Nucleus accumbens (tissue), 56 donors: ENCODE measurements at regions not wholly inside any gene's neighbourhood (a gene's known extent, or its start where the extent isn't known, plus 50 kb on each side); places are given as distances from the start of the nearest gene placed in this dataset.

Experiments
- DNase-seq, 56 donors: peaks; one replicate each; lab custom pipeline; 2025; lab: John Stamatoyannopoulos, UW

DNA sequence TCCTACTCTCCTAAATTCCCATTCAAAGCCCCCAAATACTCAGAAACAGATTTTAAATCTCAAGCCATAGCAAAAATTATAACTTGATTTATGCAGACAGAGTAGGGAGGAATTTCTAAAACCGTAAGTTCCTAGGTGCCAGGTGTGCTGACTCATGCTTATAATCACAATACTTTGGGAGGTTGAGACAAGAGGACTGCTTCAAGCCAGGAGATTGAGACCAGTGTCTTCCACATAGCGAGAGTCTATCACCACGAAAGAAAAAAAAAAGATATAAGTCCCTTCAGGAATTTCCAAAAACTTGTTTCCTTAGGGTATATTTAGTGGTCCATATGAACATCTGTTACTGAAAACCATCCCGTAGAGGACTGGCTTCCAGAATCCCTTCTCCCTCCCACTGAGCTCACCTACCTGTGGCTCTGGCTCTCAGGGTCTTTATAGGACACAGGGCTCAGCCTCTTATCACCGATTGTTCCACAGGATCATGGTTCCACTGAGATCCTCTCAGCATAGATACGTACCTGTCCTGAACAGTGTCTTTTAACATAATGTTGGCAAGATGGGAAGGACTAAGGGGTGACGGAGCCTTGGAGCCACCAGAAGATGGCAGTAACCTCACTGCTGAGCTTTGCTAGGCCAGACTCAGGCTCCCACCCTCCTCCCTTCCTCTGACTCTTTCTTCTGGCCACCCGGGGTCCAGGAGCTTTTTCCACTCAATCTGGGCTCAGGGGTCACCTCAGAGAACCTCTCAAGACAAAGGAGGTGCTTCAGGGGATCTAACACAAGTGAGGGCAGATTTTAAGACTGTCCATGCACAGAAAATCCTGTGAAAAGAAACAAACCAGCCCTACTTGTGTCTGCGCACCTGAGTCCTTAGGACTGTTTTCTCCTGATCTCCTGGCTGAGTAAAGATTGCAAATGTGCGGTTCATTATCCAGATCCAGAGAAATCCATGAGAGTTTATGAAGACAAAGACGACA lies 117.5 kb upstream of the TOP3B start:
- no peak for DNase-seq

DNA sequence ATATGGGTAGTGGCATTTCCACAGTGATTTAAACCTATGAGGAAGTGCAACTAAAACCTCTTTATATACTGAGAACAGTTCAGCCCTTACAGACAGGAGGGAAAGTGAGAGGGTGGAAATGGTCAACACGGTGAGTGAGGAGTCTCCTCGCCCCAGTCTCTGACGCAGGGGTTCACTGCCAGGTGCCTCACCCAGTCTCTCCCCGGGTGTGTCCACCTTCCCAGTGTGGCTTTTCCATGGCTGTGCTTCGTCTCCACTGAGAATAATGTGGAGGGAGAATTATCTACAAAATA lies 116.6 kb upstream of the TOP3B start:
- no peak for DNase-seq

DNA sequence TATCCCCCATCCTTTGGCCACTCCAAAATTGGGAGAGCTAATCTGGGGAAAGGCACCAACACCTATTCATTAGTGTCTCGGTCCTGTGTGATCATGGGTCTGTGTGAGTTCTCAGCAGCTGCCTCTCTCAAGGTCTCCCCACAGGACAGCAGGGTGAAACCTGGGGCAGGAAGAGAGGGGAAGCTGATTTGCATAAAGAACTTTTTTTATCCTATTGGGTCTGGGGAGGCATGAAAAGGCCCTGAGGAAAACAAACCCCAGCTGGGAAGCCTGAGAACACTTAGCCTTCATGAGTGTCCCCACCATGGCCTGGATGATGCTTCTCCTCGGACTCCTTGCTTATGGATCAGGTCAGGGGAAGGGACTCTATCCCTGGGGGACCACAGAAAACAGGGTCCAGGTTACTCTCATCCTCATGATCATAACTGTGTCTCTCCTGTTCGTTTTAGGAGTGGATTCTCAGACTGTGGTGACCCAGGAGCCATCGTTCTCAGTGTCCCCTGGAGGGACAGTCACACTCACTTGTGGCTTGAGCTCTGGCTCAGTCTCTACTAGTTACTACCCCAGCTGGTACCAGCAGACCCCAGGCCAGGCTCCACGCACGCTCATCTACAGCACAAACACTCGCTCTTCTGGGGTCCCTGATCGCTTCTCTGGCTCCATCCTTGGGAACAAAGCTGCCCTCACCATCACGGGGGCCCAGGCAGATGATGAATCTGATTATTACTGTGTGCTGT lies 116.0 kb upstream of the TOP3B start:
- DNase-seq = no peak

DNA sequence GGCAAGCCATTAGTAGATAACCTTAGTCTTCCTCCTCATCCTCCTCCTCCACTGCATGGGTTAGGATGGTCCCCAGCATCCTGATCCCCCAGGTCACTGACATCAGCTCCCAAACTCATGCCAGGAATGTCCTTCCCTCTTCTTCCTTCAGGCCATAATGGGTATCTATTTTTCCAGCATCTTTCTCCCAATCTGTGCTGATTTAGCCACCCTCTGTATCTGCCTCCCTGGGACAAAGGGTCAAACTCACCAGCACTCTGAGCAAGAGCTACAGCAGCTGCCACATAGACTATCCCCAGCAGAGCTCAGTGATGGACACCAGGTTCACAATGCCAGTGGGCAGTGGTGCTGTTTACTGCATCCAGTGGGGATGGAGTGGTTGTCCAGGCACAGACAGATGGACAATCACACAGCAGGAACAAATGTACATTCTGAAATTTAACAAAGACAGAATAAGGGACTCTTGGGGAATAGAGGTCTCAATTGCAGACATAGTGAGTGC lies 115.2 kb upstream of the TOP3B start:
- no peak for DNase-seq

DNA sequence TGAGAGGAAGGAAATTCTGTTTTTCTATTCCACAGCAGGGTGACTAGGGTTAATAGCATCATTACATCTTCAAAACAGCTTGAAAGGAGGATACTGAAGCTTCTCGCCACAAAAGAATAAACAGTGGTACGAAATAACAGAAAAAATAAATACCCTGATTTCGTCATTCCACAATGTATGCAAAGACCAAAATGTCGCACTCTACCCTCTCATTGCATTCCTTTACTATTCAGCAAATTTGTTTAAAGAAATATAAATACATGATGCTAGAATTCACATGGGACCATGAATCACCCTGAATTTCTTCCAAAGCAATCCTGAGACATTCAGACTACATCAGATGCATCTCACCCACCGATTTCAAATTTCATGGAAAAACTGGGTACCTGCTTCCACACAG lies 112.3 kb upstream of the TOP3B start:
- no peak for DNase-seq

DNA sequence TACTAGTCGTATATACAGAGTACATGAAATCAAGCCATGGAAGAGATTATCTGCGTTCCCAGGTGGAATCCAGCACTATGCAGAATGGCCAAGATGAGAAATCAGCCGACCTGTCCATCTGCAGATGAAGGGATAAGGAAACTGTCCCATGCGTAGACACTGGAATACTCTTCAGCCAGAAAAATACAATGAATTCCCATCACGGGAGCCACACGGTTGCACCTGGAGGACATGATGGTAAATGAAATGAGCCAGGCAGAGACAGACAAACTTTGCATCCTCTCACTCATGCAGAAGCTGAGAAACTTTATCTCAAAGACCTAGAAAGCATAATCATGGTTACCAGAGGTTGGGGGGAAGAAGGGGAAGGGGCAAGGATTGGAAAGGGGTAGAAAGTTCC lies 111.9 kb upstream of the TOP3B start:
- no peak for DNase-seq

DNA sequence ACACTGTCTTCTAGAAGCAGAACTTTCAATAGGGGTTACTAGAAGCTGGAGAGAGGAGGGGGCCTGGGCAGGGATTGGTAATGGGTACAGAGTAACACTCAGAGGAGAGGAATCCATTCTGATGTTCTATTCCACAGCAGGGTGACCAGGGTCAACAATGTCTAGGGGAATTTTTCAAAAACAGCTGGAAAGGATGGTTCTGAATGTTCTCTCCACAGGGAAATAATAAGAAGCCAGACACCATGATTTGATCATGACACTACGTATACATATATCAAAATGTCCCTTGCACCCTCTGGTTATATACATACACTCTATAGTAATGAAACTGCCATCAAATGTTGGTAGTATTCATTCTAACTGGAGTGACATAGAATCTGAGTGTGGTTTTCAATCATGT lies 111.2 kb upstream of the TOP3B start:
- no peak for DNase-seq

DNA sequence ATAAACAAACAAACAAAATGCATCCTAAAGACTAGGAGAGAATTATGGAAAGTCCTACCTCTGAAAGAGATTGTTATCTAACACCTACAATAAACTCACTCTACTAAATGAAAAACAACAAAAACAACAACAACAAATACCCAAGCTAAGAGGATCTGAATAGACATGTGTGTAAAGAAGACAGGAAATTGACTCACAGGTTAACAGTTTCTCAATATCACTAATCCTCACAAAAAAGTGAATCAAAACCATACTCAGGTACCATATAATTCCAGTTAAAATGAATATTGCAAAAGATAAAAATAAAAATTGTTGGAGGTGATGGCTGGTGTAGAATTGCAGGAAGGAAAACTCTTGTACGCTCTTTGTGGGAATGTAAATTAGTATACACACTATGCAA lies 110.4 kb upstream of the TOP3B start:
- no peak for DNase-seq

DNA sequence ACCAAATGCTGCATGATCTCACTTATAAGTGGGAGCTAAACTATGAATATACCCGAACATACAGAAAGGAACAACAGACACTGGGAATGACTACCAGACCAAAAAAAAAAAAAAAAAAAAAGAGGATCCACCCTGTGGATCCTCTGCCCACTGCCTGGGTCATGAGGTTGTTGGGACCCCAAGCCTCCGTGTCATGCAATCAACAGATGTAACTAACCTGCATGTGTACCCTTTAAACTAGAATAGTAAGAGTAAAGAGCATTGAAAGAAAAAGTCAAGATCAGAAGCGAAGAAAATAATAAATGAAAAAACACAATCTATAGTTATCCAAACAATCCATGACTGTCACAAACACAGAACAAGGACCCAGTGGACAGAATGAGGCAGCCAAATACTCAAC lies 109.5 kb upstream of the TOP3B start:
- DNase-seq = no peak

DNA sequence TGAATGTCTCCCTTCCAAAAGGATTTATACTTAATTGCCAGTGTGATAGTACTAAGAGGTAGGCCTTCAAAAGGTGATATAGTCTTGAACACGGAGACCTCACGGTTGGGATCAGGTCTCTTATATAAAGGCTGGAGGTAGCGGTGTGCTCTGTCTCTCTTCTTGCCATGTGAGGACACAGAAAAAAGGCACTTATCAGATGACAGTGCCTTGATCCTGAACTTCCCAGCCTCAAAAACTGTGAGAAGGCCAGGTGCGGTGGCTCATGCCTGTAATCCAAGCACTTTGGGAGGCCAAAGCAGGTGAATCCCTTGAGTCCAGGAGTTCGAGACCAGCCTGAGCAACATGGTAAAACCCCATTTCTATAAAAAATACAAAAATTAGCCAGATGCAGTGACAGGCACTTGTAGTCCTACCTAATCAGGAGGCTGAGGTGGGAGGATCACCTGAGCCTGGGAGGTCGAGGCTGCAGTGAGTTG lies 108.9 kb upstream of the TOP3B start:
- no peak for DNase-seq

DNA sequence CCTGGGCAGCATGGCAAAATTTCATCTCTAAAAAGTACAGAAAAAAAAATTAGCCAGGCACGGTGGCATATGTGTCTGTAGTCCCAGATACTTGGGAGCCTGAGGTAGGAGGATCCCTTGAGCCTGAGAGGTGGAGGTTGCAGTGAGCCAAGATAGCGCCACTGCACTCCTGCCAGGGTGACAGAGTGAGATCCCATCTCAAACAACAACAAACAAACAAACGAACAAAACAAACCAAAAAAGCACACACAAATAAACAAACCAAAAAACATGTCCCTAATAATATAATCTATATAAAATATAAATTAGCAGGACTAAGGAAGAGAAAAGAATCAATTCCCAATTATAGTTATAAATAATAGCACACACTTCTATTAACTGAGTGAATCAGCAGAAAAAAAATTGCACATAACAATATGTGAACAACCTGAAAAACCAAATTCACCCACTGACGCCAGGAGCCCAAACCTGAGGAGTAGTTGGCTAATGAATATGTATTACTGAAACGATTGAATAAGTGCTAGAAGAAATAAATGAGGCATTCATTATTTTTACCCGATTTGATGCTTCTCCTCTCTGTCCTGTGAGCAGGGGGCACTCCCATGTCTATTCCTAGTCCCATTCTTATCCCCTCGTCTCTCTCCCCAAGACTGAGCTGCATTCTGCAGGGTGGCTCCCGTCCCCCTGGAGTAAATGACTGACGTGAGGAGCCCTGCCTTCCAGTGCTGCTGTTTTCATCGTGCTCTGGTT lies 108.2 kb upstream of the TOP3B start:
- DNase-seq = no peak

DNA sequence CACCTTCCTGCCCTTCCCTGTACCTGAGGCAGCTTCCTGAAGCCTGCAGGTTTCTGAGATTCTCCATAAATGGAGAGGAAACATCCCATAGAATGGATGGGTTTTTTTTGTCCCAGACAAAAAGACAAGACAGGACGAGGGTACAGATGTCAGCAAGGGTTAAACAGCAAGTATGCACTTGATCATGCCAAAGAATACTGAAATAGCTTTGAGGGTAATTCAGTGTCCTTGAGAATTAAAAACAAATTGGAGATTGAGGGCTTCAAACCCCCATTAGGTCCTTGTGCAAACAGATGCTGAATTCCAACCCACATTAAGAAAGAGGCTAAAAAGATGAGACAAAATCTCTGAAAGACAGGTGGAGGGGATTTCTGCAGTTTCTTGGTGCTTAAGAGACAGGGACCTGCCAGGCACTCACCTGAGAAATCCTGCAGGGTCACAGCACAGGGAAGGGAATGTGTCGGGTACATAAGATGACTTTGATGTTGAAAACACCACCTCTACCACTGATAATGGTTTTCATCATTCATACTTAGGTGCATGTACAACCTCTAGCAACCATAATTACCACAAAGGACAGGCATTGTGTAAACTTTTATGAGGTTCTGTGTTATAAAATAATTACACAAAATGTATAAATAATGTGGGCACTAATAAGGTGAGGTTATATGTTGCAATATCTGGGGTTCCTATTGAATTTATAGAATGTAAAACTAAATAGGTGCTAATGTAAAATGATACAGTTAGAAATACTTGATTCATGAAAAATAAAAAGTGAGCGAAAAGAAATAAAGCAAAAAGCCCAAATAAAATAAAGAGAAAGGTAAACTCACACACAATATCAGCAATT lies 107.1 kb upstream of the TOP3B start:
- DNase-seq = no peak

DNA sequence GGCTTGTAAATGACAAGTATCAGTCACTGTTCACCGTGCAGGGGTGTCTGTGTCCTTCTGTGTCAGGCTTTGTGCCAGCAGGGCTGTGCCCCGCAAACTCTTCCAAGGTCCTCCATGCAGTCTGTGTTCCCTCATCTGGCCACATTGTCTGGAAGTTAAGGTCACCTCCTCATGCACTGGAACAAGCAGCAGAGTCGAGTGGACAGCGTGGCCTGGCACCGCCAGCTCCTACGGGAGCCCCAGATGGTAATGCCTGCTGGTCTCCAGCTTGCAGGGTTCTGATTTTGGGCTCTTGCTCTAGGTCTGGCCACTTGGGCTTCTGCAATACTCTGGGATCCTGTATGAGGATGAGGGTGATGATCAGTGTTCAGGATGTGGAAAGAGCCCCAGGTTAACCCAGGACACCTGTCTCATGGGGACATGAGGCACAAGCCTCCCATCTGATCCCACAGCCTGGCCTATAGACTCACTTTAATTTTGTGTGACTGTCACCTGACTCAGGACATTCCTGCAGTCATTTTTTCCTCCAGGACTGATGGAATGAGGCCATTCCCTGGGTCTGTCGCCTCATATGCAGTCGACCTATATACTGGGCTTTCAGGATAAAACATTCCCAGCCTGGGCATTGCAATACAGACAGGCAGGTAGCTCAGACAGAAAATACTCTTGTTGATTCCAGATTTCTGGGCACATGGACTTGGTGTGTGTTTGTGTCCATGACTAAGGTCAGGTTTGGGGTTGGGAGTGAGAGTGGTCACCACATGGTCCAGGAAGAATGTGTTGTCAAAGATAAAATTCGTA lies 106.3 kb upstream of the TOP3B start:
- no peak for DNase-seq

DNA sequence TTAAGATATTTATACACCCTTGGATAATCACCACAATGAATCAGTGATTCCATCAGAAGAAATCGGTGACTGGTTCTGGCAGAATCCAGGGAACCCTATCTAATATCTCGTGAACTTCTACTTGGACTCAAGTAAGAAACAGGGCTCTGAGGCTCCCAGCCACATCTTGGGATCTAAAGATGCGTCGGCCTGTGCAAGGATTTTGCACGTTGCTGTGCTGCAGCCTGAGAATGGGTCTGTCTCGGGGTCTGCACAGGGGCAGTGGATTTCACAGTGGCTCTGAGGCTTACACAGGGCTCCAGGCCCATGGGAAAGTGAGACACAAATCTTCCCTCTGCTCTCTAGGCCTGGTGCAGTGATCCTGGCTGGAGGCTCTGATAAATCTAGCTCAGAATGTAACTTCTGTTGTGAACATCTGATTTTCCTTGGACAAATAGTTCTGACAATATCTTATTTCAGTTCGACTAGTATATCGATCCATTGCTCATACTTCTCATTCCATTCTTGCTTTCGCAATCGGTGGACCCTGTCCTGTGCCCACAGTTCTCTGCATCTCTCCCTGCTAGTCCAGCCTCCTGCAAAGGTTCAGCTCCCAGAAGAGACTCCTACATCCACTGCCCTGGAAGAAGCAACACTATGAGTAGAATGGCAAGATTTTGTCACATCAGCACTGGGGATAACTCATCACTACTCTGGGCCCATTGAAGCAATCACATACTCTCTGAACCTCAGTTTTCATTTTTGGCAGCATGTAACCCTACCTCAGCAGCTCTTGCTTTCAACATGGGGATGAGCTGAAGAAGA lies 105.5 kb upstream of the TOP3B start:
- no peak for DNase-seq

DNA sequence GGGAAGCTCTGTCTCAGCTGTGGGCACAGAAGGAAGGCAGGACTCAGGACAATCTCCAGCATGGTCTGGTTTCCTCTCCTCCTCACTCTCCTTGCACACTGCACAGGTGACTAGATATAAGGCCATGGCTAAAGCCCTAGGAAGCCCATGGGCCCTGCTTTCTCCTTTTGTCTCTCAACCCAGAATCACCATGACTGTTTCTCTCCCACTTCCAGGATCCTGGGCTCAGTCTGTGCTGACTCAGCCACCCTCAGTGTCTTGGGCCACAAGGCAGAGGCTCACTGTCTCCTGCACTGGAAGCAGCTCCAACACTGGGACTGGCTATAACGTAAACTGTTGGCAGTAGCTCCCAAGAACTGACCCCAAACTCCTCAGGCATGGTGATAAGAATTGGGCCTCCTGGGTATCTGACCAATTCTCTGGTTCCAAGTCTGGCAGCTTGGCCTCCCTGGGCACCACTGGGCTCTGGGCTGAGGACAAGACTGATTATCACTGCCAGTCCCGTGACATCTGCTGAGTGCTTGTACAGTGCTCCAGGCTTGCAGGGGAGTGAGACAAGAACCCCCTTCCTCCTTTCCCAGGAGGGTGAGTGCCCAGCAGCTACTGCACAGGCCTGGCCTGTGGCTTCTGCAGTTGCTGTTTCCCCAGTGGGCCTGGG lies 104.0 kb upstream of the TOP3B start:
- DNase-seq = no peak

DNA sequence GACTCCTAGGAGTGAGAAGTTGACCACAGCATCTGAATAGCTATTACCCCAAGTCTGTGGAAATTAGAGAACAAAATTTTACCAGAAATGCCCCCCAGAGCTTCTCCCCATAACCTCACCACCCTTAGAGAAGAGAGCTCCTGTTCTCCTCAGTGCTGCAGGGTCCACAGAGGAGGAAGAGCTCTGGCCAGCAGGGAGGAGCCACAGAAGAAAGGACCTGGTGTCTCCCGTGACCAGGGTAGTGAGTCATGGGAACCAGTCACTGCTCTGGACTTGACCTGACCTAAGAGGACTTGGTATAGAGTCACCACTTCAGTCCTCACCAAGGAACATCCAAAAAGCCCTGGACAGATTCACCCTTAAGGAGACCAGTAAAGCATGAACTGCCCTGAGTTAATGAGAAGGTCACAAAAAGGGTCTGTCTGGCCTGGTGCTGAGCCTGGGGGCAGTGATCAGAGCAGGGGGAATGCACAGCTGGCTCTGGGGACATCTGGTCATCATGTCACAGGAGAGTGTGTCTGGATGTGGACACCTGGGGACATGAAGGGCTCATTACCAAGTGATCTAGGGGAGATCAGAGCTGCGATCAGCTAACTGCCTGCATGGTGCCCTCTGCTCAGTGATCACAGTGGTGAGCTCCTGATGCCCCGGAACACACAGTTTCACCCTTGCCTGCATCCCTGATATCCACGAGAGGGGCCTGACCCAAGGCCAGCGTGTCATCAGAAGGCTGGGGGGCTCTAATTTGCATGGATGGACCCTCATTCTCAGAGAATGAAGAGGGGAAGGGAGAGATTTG lies 103.3 kb upstream of the TOP3B start:
- DNase-seq = no peak
